GM18499 (cell line): ENCODE measurements at regions not wholly inside any gene's neighbourhood (a gene's known extent, or its start where the extent isn't known, plus 50 kb on each side); places are given as distances from the start of the nearest gene placed in this dataset.

Experiments
- ATAC-seq: cut with Tn5 transposase; IDR thresholded peaks from one replicate; pipeline ENCODE4 v1.9.1; 2021; ENCODE audit warnings: moderate number of reproducible peaks; ENCODE audit not compliant: insufficient read depth, unreplicated experiment

- ATAC-seq, result no peak
These were observed 469.7 kb downstream of the PDCD6IP start for GRCh38 chr3:34268032-34268709.

DNA sequence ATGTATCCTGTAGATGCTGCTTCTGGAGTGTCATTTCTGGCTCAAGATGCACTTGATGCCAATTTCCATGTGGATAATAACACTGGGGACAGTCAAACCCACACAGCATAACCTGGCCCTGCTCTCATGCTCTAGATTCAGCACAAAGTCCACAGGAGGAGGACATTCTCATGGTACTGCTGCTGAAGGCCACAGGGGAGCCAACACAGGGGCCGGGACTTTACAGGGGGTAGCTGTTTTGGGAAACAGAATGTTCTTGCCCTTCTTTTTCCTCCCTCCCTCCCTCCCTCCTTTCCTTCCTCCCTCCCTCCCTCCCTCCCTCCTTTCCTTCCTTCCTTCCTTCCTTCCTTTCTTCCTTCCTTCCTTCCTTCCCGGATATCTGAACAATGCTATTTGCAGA lies 477.4 kb downstream of the PDCD6IP start:
- ATAC-seq, result no peak

GRCh38 chr3:34276342-34276741 lies 477.9 kb downstream of the PDCD6IP start:
- ATAC-seq, result no peak

GRCh38 chr3:34277110-34277509 lies 478.7 kb downstream of the PDCD6IP start:
- no peak for ATAC-seq

- ATAC-seq, result no peak
These were observed 481.5 kb downstream of the PDCD6IP start for GRCh38 chr3:34279901-34280300.

GRCh38 chr3:34283751-34284150 lies 485.3 kb downstream of the PDCD6IP start:
- ATAC-seq, result no peak

GRCh38 chr3:34284959-34285826 lies 486.8 kb downstream of the PDCD6IP start:
- no peak for ATAC-seq

DNA sequence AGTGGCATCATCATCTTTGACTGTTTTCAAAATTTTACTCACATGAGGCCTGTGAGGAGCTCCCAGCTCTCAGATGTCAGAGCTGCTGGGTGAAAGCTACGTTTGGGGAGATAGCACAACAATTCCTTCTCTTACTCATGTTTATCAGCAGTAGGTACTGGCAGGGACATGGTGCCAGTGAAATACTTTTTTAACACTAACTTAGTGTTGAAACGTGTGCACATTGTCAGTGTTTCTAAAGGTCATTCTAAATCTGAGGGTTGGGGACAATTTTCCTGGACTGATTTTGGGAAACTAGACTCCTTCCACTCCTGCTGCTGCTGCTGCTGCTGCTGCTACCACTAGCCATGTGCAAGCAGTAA lies 487.4 kb downstream of the PDCD6IP start:
- no peak for ATAC-seq

- ATAC-seq, result no peak
These were observed 494.3 kb downstream of the PDCD6IP start for GRCh38 chr3:34292605-34293300.

GRCh38 chr3:34294240-34294639 lies 495.8 kb downstream of the PDCD6IP start:
- ATAC-seq, result no peak

GRCh38 chr3:34296796-34297195 lies 498.4 kb downstream of the PDCD6IP start:
- no peak for ATAC-seq

DNA sequence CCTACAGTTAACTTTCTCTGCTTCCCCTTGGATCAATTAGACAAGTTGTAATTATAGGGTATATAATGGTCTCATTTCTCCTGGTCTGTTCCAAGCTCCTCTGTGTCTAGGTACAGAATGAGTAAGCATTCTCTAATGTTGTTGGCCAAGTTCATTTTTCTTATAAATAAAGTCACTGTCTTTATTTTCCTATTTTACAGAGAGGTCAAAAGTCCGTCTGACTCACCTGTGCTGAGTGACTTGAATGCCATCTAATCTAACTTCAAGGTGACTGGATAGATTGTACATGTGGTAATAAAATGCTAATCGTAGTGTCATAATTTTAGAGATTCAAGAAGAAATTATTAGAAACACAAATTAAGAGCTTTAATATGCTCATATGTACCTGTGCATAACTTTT lies 500.2 kb downstream of the PDCD6IP start:
- ATAC-seq, result no peak

DNA sequence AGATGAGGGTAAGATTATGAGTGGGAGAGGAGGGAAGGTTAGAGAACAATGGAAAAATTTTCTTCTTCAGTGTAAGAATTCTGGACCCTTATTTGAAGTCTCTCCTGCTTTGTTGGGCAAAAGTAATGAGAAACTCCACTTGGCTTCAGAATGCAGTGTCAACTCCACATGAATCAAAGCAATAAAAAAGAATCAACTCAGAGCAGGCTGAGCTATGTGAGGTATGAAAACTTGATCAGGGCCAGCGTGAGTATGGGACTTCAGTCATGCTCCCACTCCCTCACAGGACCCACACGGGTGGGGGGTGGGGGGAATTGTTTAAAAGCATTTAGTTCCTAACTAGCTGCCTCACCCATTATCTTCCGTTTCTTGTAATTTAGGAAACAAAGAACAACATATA lies 502.2 kb downstream of the PDCD6IP start:
- ATAC-seq, result no peak

DNA sequence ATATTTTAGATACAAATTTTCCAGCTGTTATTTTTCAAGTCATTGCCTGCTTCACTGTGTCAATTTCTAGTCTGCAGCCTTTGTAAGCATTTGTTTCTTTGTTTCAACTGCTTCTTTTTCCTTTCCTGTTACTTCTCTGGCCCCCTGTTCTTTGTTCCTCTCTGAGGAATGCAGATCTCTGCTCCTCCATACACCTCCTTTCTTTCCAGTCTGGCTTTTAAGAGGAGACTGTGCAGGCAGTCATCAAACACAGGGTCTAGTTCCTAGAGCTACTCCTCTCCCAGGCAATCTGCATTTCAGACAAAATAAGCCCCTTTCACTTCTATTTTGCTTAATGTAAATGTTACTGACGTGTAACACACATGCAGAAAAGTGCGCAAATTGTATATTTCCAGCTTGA lies 502.9 kb downstream of the PDCD6IP start:
- no peak for ATAC-seq

DNA sequence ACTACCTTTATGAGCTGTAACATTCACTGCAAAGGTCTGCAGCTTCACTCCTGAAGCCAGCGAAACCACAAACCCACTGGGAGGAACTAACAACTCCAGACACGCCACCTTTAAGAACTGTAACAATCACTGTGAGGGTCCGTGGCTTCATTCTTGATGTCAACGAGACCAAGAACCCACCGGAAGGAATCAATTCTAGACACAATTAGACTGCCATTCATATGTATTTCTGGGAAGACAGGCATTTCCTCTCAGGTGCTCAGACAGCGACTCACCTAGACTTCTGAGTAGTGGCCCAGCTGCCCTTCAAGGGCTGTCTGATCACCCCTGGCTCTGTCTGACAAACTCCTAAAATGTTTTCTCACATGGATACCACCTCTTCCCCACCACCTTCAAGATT lies 506.8 kb downstream of the PDCD6IP start:
- ATAC-seq, result no peak

GRCh38 chr3:34312684-34313083 lies 514.3 kb downstream of the PDCD6IP start:
- no peak for ATAC-seq

DNA sequence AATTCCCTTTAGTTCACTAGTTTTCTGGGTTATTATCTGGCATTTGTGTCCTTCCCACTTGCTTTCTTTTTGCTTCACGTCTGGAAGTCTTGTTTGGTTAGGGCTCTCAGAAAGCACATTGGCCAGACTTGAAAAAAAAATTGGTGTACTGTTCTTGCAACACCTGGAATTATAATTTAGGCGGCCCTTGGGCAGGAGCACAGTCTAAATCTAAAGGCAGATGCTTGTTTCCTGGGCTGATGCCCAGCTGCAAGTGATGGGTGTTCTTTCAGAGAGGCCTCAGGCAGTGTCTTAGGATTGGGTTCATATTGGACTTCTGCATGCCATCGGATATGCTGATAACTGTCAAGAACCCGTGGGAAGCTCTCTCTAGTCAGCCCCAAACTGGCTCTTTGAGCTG lies 521.5 kb downstream of the PDCD6IP start:
- no peak for ATAC-seq

DNA sequence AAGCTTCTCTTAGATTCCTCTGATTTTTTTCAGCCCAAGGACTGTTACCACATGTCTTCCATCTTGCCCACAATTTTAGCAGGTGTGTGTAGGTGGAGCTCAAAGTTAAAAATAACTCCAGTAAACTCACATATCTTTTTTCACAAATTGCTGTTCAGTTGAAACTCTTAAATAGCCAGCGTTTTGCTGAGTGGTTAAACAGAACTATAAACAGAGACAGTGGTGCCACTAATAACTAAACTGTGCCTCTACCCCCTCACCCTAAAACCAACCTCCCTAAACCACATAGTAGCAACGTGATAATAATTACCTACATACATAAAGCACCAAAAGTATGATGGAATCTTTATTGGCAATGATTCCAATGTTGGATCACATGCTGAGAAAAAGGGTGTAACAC lies 525.1 kb downstream of the PDCD6IP start:
- no peak for ATAC-seq

- no peak for ATAC-seq
These were observed 548.2 kb downstream of the PDCD6IP start for GRCh38 chr3:34346656-34347055.

GRCh38 chr3:34351882-34352777 lies 553.7 kb downstream of the PDCD6IP start:
- ATAC-seq, result no peak
